GM18907 (cell line): ENCODE measurements at regions not wholly inside any gene's neighbourhood (a gene's known extent, or its start where the extent isn't known, plus 50 kb on each side); places are given as distances from the start of the nearest gene placed in this dataset.

Experiments
- ATAC-seq: cut with Tn5 transposase; IDR thresholded peaks from one replicate; pipeline ENCODE4 v1.9.1; 2021; ENCODE audit warnings: mild to moderate bottlenecking, moderate library complexity; ENCODE audit not compliant: unreplicated experiment

DNA sequence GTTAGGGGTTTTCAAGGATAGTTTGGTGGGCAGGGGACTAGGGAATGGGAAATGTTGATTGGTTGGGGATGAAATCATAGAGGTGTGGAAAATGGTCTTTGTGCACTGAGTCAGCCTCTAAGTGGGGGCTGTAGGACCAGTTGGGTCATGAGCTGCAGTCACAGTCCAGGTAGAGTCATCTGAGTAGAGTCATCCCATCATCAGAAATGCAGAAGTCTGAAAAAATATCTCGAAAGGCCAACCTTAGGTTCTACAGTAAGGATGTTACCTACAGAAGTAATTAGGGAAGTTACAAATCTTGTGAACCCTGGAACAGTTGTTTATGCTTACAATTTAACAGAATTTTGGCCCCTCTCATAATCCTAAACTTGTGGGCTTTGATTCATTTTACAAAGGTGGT, 63.4 kb upstream of the AP1S2 start:
- ATAC-seq, result no peak

DNA sequence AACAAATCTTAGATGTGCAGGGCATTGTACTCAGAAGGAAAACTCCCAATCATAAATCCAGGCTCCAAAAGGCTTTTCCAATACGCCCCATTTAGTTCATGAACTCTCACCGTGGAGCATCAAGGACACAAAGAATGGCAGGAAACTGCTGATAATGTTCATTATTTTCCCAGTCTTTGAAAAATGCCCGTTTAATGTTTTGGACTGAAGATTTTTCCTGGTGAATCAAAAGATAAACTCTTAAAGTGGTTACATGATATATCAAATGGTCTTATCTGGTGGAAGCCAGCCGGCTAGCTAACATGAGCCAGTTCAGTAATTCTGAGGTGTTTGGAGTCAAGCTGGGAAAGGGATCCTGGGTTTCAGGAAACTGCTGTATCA, 62.1 kb upstream of the AP1S2 start:
- no peak for ATAC-seq

GRCh38 chrX:15915959-15916703, 61.5 kb upstream of the AP1S2 start:
- ATAC-seq, result no peak

GRCh38 chrX:15914486-15914885, 59.9 kb upstream of the AP1S2 start:
- ATAC-seq, result no peak

DNA sequence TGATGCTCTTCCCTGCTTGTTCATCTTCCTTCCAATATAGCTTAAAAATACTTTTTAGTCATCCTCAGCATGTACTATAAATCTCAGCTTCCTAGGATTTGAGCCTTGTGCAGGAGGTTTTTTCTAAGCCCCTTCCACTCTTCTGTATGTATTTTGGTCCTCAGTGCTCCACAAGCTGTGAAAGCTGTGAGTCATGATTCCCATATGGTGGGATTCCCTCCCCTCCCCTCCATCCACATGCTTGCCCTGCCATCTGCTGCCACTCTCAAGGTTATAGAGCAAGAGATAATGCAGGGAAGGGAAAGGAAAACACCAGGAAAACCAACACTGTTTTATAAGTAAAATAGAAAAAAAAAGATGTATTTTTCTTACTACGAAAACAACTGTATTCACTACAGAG, 58.5 kb upstream of the AP1S2 start:
- no peak for ATAC-seq

DNA sequence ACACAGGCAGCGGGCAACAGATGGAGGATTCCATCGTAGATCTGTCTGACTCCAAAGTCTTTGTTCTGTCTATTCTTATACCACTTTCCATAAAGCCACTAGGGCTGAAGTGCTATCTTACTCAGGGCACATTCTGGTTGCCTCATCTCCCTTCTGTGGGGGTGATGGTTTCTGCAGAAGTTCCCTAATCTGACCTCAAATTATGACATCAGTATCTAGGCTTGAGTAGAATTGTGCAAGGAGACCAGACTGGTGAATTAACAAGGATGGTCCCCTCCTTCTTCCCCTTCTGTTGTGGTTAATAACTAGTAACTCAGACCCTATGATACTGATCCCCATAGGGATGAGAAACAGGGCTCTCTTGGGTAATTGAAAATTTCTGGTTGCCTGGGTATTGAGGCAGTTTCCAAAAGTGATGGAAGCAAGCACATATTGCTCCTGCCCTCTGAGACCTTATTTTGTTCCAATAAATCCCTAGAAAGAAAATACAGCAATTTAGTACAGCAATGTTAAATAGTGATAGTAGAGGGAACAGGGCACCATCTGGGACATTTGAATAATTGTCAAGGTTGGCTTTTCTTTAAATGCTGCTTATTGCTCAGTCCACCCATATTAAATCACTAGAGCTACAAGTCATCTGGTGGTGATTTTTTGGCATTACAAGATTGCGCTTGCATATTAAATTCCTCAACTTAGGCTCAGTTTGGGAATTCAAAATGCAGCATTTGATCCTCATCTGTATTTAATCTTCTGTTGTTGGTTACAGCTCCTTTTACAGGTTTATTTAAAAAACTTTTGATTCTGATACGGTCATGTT, 57.3 kb upstream of the AP1S2 start:
- no peak for ATAC-seq

DNA sequence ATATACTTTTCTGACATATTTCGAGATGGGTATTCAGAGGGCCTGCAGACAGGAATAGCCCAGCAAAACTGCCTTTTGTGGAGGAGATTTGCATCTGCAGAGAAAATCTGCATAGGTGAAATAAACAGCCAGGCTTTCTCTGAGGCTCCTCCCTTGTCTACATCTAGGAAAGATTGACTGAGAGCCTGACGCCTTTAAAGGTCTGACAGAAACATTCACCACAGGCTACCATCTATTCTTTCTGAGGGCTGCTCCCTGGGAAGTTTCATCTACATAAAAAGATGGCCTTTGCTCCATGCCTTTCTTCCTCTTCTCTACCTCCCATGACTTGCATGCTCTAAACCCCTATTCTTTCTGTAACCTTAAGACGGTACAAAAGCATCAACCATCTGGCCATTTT, 55.0 kb upstream of the AP1S2 start:
- no peak for ATAC-seq

DNA sequence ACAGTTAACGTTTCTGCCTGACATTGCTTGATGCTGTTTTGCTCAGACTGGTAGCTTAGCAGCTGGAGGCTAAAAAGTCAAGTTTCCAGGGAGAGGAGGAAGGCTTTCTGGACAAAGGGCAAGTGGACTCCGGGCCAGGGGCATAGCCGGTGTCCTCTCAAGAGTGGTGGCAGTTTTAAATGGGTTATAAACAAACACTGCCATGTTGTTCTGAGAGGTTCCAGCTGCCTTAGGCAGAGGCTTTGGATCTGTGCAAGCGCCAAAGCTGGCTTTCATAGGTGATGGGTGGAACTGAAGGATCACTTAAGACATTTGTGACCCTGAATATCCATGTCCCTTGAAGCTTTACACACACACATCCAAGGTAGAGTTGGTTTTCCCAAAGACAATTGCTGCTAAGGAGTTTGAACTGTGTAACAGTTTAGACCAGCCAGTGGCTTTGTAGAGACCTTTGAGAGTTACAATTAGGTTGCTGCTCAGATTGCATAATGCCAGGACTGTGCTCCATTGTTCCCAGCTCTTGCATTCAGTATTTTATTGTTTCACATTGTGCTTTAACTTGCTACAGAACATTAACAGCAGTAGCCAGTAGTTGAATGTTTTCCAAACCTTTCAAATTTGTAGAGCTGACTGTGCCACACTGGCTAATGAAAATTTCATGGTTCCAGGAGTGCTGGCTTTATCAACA, 54.1 kb upstream of the AP1S2 start:
- ATAC-seq, result no peak

DNA sequence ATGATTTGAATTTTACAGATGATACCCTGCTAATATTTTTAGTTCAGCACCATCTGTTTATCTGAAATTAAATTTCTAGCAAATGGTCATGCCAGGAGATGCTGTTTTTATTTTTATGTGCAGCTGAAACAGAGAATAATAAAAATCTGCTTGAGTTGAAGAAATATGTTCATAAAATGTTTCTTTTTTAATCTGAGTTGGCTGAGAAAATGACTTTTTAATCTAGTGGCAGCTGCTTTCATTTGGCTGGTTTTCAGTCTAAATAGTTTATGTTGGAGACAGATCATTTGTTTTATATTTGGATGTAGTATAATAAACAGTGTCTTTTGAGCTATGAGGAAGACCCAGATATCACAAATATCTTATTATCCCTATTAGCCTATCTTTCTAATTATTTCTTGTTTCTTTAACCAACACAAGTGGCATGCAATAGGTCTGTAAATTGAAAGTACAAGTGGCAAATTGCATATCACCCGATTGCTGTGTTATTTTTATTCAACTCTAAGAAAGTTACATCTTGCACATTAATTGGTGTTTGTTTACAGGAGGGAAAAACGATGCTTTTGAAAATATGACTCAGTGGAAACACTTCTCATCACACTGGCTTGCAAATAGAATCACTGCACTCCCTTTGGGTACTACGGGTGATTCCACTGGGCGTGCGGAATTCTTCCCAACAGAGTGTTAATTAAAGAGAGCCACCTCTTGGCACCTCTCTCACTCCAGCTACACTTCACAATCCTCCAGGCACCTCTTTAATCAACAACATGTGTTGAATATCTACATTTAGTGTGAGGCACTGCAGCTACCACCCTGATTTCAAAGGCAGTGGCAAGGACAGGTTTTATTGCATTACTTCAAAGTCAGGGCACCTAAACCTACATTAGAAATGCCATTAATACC, 51.7 kb upstream of the AP1S2 start:
- no peak for ATAC-seq
